Raji (cell line): ENCODE measurements at regions not wholly inside any gene's neighbourhood (a gene's known extent, or its start where the extent isn't known, plus 50 kb on each side); places are given as distances from the start of the nearest gene placed in this dataset.

Experiments
- POLR2A ChIP-seq: IDR thresholded peaks from 2 replicates; pipeline ENCODE4 v1.6.1; 2011; ENCODE audit warnings: low read depth, low read length, control low read depth; ENCODE audit not compliant: insufficient read depth

GRCh38 chr6:105587349-105588122 lies 184.7 kb upstream of the PREP start:
- no peak for TF ChIP-seq POLR2A

DNA sequence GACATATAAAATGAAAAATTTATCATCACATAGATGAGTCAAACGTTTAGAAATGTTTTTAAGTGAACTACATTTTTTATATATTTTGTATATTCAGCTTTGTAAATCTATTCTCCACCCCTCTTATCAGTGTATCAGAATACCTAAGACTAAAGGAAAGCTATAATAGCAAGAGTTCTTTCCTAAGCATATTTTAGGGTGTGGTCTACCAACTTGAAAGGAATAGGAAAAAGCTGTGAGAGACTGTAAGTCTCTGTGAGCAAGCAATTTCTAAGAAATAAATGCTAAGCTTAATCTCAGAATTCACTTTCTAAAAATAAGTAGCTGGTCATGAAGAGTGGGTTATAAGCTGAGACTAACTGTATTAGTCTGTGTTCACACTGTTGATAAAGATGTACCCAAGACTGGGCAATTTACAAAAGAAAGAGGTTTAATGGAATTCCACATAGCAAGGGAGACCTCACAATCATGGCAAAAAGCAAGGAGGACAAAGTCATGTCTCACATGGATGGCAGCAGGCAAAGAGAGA lies 175.4 kb upstream of the PREP start:
- TF ChIP-seq POLR2A = no peak

DNA sequence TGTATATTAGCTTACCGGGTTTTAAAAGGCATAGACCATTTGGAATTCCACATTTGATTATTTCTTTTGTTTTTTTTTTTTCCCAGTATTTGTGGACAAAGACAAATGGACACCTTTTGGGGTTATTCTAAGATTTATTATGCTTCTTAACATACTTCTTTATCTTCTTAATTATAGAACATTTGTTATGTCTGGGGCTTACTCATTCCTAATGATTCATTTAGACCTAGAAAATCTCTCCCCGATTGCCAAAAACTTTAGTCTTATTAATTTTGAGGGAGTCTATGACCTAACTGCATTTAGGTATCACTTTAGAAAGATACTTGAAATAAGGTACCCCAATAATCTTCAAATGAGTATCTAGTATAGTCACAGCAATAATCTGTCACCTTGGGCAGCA lies 170.7 kb upstream of the PREP start:
- no peak for TF ChIP-seq POLR2A

DNA sequence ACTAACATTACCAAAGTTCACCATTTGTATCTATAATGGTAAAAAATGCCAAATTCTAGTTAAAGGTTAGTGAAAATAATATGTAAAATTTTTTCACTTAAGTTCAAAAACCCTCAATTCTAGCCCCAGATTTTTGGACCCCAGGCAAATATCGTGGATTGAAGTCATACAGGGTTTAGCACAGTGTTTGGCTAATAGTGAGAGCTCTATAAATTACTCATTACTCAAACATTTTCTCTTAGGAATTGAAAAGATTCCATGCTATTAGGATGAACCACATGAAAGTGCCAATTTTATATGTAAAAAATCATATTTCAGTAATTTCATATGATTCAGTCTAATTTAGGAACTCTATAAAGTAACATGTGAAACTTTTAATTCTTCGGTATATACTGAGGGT lies 170.3 kb upstream of the PREP start:
- no peak for TF ChIP-seq POLR2A

GRCh38 chr6:105570416-105570815 lies 167.5 kb upstream of the PREP start:
- TF ChIP-seq POLR2A = no peak

- TF ChIP-seq POLR2A = no peak
Observed at GRCh38 chr6:105569706-105570105, 166.8 kb upstream of the PREP start.

DNA sequence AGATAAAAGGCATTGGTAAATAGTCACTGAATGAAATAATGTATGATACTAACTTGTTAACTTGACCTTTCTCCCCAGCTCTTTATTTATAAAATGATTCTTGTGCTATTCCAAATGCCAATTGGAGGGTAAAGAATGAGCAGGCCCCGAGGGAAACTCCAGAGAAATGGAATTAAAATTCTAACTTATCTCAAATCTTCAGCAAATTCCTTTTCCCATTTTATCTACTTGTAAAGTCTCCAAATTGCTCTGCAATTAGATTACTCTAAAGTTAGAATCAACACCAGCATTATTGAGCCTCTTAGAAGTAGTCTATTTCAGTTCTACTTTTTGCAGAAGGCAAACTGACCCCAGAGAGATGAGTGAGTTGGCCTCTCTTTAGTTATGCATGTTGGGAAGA lies 165.9 kb upstream of the PREP start:
- TF ChIP-seq POLR2A = no peak

DNA sequence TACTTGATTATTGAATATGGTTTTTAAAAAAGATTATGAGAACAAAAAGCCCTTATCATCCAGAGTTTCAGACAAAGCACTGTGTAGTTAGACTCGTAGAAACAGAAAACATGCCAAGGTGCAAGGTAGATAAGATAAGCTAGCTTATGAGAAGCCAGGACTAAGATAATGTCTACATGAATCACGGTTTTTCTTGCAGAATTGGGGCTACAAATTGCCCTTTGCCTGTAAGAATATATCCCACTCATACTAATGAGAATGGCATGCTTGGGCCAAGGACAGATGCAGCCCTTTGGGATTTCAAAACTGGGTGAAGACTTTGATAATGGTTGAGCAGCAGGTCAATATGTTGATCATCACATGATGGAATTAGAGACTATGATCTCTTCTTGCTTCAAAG lies 165.3 kb upstream of the PREP start:
- no peak for TF ChIP-seq POLR2A

- TF ChIP-seq POLR2A = no peak
Observed at GRCh38 chr6:105567140-105567539, 164.3 kb upstream of the PREP start.

DNA sequence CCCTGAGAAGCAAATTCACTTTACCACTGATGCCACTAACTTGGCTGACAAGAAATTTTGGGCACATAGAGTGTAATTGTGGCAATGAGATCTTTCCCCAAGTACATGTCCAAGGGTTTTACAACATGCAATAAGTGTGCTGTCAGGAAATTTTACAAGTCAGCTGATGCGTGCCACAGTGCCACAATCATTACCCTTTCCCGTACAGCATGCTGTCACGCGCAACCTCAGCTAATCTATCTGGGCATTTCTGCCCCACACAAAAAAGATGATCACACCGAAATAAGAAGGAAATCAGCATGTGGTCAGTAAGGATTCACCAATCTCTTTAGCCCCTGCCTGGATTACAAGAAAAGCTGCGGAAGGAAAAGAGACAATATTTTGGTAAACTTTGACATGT lies 163.6 kb upstream of the PREP start:
- TF ChIP-seq POLR2A = no peak

- no peak for TF ChIP-seq POLR2A
Observed at GRCh38 chr6:105564121-105564902, 161.4 kb upstream of the PREP start.

GRCh38 chr6:105562027-105562426 lies 159.1 kb upstream of the PREP start:
- TF ChIP-seq POLR2A = no peak

GRCh38 chr6:105561486-105561885 lies 158.6 kb upstream of the PREP start:
- TF ChIP-seq POLR2A = no peak

DNA sequence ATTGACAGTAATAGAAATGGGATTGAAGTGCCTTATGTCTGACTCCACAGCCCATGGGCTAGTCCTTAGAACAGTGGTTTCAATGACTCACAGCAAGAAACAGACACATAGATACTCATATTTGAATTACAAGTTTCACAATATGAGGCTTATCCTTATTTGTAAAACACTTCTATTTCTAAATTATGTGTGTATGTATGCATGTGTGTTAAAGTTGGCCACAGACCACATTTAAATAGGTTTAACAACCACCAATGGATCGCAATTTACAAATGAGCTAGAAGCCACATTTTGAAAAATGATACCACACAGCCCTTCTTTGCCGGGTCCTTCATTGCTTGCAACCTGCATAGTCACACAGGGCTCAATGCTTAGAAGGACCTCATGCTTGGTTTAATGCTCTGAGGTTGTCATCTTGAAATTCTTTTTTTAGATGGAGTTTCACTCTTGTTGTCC lies 157.8 kb upstream of the PREP start:
- TF ChIP-seq POLR2A = no peak

GRCh38 chr6:105557291-105557690 lies 154.4 kb upstream of the PREP start:
- TF ChIP-seq POLR2A = no peak

GRCh38 chr6:105553171-105553570 lies 150.3 kb upstream of the PREP start:
- TF ChIP-seq POLR2A = no peak
